ENCODE measurements at regions not wholly inside any gene's neighbourhood (a gene's known extent, or its start where the extent isn't known, plus 50 kb on each side); places are given as distances from the start of the nearest gene placed in this dataset.

DNA sequence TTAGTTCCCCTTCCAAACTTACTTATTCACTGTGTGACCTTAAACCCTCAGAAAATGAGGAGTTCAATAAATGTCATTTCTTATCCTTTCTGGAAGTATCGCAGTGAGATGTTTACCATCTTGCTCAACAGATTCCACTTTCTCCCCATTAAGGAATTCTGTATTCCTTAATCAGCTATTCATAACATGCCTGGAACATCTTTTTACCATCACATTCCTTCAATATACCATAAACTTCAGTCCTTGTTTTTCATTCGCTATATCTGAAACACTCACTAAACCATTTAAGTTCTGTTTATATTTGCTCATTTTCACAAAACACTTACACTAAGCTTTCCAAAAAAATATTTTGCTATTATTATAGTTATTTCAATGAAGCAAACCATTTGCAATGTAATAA is 1158.6 kb downstream of the CDH12 start:
- no peak for DNase-seq (ENCODE audit: low read depth, low spot score)

DNA sequence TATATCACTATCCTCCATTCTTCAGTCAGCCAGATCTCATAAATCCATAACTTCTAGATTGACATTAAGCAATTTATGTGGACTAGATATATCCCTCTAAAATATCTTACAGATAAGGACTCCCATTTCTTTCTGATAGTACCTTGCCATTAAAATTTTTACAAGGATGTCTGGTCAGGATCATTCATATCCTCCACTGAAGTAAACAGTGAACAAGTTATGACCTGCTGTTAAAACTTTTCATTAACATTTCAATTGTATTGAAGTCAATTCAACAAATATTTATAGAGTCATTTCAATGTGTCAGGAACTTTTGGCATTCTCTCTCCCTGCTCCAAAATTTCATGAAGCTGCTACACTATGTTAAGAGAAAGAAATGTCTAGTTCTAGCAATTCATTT is 1159.6 kb downstream of the CDH12 start:
- no peak for DNase-seq (ENCODE audit: low read depth, low spot score)

DNA sequence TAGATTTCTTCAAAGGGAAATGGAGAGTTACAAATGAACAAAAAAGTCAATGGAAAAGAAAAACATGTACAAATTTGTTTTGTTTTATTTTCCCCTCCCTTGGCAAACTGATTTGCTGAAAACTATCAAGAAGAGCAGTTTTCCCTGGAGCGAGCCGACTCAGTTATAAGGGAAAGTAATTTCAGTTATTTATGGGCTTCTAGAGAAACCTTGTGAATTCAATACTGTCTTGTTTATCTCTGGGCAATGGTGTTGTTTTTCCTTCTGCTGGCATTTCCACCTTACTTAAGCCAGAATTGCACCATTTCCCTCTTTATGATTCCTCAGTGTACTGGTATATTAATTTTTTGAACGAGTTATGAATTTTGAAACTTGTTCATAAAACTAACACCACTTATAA is 1163.6 kb downstream of the CDH12 start:
- DNase-seq (ENCODE audit: low read depth, low spot score), result no peak

GRCh38 chr5:21688655-21689054 is 1164.5 kb downstream of the CDH12 start:
- DNase-seq (ENCODE audit: low read depth, low spot score), result no peak

- no peak for DNase-seq (ENCODE audit: low read depth, low spot score)
Observed at GRCh38 chr5:21687621-21688020, 1165.5 kb downstream of the CDH12 start.

- DNase-seq (ENCODE audit: low read depth, low spot score), result no peak
Observed at GRCh38 chr5:21686706-21687105, 1166.4 kb downstream of the CDH12 start.

- DNase-seq (ENCODE audit: low read depth, low spot score), result peak; percentile 55
Observed at GRCh38 chr5:21685522-21685921, 1167.6 kb downstream of the CDH12 start.

GRCh38 chr5:21684992-21685391 is 1168.2 kb downstream of the CDH12 start:
- DNase-seq (ENCODE audit: low read depth, low spot score), result no peak

- DNase-seq (ENCODE audit: low read depth, low spot score), result no peak
Observed at GRCh38 chr5:21681911-21682310, 1171.2 kb downstream of the CDH12 start.

- DNase-seq (ENCODE audit: low read depth, low spot score), result no peak
Observed at GRCh38 chr5:21680641-21681040, 1172.5 kb downstream of the CDH12 start.

- DNase-seq (ENCODE audit: low read depth, low spot score), result peak; percentile 90
Observed at GRCh38 chr5:21680196-21680595, 1172.9 kb downstream of the CDH12 start.

- no peak for DNase-seq (ENCODE audit: low read depth, low spot score)
Observed at GRCh38 chr5:21678526-21678925, 1174.6 kb downstream of the CDH12 start.

GRCh38 chr5:21672911-21673310 is 1180.2 kb downstream of the CDH12 start:
- no peak for DNase-seq (ENCODE audit: low read depth, low spot score)

DNA sequence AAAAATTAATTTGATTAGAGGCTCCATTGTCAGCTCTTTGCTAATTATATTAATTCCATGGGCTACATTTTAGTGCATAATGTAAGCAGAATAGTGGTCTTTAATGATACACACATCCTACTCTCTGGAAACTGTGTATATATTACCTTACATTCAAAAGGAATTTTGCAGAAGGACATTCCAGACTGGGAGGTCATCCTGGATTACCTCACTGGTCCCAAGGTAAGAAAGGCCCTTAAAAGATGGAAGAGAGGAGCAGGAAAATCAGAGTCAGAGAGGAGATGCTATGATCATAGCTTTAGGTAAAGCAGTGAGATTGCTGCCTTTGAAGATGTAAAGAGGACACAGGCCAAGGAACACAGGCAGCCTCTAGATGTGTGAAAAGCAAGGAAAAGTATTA is 1180.8 kb downstream of the CDH12 start:
- no peak for DNase-seq (ENCODE audit: low read depth, low spot score)

GRCh38 chr5:21665524-21665923 is 1187.6 kb downstream of the CDH12 start:
- DNase-seq (ENCODE audit: low read depth, low spot score), result no peak

DNA sequence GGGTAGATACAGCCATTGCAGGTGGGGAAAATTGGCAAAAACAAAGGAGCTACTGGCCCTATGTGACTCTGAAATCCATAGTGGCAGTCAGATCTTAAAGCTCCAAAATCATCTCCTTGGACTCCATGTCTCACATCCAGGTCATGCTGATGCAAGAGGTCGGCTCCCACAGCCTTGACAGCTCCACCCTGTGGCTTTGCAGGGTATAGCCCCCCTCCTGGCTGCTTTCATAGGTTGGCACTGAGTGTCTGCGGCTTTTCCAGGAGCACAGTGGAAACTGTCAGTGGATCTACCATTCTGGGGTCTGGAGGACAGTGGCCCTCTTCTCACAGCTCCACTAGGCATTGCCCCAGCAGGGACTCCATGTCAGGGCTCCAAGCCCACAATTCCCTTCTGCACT is 1190.1 kb downstream of the CDH12 start:
- DNase-seq (ENCODE audit: low read depth, low spot score), result no peak

- no peak for DNase-seq (ENCODE audit: low read depth, low spot score)
Observed at GRCh38 chr5:21661184-21661583, 1192.0 kb downstream of the CDH12 start.

- DNase-seq (ENCODE audit: low read depth, low spot score), result no peak
Observed at GRCh38 chr5:21654556-21654955, 1198.6 kb downstream of the CDH12 start.

DNA sequence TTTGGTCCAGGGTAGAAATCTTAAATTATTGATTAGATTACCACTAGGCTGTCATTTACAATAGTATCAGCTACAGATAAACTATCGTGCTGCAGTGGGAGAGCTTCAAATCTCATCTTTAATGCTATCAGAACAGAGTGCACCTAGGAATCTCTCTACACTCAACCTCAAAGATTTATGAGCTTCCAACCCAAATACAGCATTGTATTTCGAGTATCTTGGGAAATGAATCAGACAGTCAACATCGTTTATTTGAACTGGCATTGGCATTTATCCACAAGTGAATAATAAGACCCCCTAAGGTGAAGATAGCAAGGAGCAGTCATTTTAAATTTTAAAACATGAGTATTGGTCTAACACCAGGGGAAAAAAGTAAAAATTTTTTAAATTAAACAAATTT is 1203.2 kb downstream of the CDH12 start:
- DNase-seq (ENCODE audit: low read depth, low spot score), result no peak

DNA sequence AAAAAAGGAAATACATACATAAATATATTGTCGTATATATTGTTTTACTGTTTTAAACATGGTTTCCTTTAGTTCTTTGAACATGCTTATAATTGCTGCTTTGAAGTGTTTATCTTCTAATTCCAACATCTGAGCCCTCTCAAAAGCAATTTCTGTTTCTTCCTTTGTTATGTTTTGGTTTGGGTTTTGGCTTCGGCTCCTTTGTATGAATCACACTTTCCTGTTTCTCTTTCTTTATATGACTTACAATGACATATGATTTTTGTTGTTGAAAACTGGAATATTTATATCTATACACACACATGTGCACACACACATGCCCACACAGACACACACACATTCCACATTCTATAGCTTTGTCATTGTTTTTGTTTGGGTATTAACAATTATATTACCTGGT is 1206.7 kb downstream of the CDH12 start:
- peak; percentile 9 for DNase-seq (ENCODE audit: low read depth, low spot score)

- DNase-seq (ENCODE audit: low read depth, low spot score), result no peak
Observed at GRCh38 chr5:21644032-21644431, 1209.1 kb downstream of the CDH12 start.

DNA sequence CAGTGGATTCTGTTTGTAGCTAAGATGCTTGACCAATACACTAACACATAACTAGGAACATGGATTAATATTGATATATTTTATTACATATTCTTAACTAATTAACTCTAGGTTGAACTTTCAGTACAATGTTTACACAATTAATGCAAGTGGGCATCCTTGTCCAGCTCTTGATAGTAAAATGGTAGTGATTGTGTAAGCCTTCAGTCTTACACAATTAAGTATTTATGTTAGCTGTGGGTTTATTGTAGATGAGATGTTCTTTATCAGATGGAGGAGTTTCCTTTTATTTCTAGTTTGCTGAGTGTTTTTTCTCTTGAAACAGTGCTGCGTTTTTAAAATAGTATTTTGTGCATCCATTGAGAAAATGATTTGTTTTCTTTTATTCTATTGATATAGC is 1210.8 kb downstream of the CDH12 start:
- DNase-seq (ENCODE audit: low read depth, low spot score), result no peak

GRCh38 chr5:21623831-21624230 is 1229.3 kb downstream of the CDH12 start:
- DNase-seq (ENCODE audit: low read depth, low spot score), result no peak

DNA sequence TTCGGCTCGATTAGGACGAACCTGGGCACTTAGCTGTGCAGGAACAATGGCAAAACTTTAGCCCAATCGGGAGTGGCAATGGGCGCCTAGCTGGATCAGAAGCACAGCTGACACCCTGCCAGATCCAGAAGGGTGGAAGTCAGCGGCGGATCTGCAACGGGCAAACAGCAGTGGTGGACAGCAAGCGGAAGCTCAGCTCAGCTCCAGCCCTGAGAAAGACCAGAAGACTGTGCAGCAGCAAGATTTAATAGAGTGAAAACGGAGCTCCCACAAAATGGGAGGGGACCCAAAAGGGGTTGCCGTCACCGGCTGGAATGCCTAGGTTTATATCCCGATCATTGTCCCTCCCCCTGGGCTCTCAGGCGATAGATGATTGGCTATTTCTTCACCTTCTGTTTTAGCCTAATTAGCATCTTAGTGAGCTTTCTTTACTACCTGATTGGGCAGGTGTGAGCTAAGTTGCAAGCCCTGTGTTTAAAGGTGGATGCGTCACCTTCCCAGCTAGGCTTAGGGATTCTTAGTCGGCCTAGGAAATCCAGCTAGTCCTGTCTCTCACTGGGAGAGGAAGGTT is 1237.9 kb downstream of the CDH12 start:
- no peak for DNase-seq (ENCODE audit: low read depth, low spot score)
